Skeletal muscle cell (primary cell): ENCODE measurements at regions not wholly inside any gene's neighbourhood (a gene's known extent, or its start where the extent isn't known, plus 50 kb on each side); places are given as distances from the start of the nearest gene placed in this dataset.
A peak's percentile ranks its signal among the peaks of the same experiment; 100 is the strongest.

Experiments
- DNase-seq: peaks from one replicate; pipeline ENCODE4 v3.0.0-alpha.2; 2010; ENCODE audit warnings: low read depth
- H3K4me3 ChIP-seq: 2 replicates; pipeline ENCODE4 v1.5.1; 2011; ENCODE audit warnings: low read depth, mild to moderate bottlenecking, control low read depth, low read length, moderate library complexity

DNA sequence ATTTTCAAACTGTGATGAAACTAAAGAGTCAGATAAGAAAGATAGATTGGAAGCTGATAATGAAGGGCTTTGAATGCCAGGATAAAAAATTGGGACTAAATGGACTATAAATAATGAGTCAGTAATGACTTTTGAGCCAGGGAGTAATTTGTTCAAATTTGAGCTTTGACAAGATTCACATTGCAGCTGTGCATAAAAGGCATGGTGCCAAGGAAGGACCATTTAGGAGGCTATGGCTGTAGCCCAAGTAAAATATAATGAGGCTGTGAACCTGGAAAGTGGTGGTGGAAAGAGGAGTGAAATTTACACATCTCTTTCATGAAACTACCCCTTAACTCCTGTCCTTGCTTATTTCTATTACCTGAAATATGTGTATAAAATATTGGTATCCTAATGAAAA, 218.5 kb downstream of the SLC6A15 start:
- H3K4me3 ChIP-seq = no peak overlapping the region
- DNase-seq = no peak

DNA sequence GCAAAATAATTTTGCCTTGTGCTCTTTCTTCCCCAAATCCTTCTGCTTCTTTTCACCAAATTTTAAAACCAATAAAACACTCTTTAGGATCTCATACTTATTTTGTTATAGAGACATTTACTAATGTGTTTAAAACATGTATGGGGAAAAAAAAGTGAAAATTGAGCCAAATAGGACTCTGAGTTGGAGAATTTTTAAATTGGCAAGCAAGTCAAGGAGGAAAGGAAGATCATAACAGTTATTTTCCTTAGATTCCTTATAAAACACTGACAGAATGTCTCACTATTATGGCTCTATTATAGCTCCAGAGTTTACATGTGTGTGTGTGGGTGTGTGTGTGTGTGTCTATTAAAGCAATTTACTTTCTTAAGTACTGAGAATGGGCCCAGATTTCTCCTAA, 220.5 kb downstream of the SLC6A15 start:
- H3K4me3 ChIP-seq = no peak overlapping the region

DNA sequence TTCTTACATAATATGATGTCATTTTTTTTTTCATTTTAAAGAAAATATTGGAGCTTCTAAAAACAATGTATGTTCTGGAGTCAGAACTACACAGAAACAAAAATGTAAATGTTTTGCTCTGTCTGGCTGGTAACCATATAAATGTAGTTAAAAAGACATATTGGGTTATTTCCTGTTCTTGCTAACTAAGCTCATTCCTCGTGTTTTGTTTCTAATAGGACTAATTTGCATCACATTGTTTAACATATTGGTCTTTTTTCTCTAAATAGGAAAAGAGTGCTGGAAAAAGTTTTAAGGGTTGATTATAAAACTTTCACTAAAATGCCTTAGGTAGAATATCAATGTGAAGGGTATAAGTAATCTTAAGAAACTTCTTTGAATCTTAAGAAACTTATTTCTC, 221.3 kb downstream of the SLC6A15 start:
- DNase-seq = no peak
- no peak overlapping the region for H3K4me3 ChIP-seq

More for the DNA sequence above, 220.5 kb downstream of the SLC6A15 start:
- DNase-seq = no peak

DNA sequence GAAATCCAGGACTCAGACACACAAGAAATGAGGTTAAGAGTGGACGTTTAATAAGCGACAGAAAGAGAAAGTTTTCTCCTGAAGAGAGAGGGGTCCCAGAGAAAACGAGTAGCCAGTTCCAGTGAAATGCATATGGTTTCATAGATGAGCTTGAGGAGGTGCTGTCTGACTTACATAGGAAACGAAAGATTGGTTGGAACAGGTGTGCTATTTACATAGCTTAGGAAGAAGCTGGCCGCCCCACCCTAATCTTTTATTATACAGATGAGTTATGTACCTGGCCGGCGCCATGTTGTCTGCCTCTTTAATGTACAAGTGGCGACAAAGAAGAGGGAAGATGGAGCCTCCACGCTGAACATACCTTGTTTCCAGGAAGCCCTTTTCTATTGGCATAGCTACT, 223.0 kb downstream of the SLC6A15 start:
- H3K4me3 ChIP-seq = no peak overlapping the region
- no peak for DNase-seq

DNA sequence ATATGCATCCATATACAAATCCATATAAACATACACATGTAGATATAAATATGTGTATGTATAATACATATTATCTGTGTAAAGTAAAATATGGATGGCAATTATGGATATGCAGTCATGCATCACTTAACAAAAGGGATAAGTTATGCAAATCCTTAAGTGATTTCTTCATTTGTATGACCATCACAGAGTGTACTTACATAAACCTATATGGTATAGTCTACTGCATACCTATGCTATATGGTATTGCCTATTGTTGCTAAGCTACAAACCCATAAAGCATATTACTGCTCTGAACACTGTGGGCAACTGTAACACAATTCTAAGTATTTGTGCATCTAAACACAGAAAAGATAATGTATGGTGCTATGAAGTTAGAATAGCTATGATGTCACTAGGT, 227.2 kb downstream of the SLC6A15 start:
- no peak for DNase-seq
- no peak overlapping the region for H3K4me3 ChIP-seq

DNA sequence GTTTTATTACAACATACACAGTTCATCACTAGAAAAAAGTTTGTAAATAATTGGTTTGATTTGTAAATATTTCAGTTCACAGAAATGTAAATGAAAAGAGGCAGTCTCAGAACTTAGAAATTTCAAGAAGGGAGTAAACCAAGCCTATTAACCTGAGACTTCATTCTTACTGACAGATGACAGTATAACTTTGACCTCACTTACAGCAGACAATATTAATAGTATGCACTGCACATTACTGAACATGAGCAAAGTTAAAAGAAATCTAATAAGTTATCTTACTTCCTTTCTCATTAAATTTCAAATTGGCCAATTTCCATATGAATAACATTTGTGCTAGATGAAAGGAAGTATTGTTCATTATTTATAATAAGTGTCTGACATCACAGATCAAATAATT, 235.8 kb downstream of the SLC6A15 start:
- no peak overlapping the region for H3K4me3 ChIP-seq
- no peak for DNase-seq

DNA sequence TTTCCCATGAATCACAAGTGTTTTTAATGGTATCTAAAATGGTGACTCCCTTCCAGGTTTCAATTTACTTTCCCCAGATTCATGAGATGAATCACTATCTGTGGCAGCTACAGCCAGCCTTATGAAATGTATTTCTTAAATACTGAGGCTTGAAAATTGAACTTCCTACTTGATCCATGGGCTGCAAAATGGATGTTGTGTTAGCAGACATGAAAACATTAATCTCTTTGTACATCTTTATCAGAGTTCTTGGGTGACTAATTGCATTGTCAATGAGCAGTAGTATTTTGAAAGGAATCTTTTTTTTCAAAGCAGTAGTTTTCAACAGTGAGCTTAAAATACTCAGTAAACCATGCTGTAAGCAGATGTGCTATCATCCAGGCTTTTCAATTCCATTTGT, 250.8 kb downstream of the SLC6A15 start:
- peak; percentile 18 for DNase-seq
- H3K4me3 ChIP-seq = no peak overlapping the region

DNA sequence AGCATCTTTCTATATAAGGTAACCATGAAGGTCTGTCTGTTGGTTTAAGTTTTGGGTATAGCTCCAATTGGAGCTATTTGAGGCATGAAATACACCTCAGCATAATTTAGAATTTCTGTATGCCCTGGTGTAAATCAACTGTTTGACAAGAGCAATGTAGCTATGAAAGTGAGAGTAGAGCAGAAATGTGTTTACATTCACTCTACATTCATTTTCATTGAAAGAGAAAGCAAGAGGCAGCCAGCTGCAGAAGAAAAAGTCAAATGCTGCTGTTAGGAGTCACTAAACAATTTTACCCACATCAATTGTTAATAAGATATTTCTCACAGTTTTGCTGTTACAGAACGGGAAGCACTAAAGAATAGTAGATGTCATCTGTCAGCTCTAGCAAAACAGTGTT, 252.5 kb downstream of the SLC6A15 start:
- no peak overlapping the region for H3K4me3 ChIP-seq

DNA sequence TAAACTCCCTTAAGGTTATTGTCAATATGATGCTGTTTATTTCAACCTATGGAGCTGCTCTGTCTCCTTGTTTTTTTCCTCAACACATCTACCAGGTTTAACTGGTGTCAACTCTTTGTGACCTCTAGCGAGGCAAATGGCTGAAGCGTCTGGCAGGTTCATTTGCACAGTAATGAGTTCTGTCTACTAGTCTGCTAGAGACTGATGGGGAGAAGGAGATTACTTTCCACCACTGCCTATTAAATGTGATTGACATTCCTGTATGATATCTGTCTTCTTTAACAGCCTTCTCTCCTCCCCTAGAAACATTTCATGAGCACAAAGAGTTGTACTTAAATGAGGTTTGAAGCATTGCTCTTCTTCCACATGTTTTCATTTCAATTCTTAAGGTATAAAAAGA, 253.7 kb downstream of the SLC6A15 start:
- no peak for DNase-seq

More for the DNA sequence above, 252.5 kb downstream of the SLC6A15 start:
- no peak for DNase-seq

DNA sequence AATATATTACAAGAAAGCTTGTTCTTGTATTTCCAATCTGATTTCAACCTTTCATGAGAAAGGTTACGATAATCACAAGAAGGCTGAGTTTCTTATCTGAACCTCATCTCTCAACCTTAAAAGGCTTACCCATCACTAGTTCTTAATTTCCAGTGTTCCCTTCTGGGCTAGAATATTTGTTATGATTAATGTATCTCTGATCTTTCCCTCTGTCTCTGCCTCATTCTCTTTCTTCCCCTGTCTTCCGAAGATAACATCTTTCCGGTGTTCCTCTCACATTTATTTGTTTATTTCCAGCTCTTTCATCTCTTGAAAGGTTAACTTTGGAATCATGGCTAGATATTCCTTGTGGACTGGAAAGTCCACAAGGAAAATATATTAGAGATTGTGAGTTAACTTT, 255.9 kb downstream of the SLC6A15 start:
- no peak for DNase-seq
- no peak overlapping the region for H3K4me3 ChIP-seq

More for the DNA sequence above, 253.7 kb downstream of the SLC6A15 start:
- no peak overlapping the region for H3K4me3 ChIP-seq

DNA sequence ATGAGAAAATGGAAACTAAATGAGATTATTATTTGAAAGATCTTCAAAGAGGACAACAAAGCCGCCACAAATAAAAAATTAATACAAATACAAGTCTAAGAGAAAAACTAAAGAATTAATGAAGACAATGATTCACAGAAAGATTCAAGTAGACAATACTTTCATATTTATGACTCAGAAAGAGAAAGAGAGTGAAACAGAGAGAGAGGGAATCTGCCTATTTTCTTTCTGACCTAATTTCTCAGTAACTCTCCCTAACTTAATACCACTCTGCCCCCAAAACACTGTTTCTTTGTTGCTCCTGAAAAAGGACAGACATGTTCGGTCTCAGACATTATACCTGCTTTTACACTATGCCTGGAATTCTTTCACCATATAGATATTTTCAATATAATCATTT, 259.1 kb downstream of the SLC6A15 start:
- H3K4me3 ChIP-seq = no peak overlapping the region
- DNase-seq = no peak

DNA sequence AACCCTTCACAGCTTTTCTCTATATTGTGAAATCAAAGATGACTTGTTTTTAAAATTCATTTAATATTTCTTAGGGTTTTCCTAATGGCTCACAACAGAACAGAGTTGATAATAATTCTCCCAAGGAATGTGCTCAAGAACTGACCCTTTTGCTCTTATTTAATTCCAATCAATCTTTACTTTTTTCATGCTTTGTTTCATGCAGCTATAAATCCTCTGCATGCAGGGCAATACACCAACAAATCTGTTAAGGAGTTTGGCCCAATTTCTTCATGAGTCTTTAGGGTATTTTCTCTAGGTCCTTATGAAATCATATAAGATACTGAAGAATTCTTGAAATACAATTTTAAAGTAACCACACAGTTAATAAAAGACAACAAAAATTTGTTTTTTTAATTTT, 264.2 kb downstream of the SLC6A15 start:
- no peak overlapping the region for H3K4me3 ChIP-seq
- no peak for DNase-seq

DNA sequence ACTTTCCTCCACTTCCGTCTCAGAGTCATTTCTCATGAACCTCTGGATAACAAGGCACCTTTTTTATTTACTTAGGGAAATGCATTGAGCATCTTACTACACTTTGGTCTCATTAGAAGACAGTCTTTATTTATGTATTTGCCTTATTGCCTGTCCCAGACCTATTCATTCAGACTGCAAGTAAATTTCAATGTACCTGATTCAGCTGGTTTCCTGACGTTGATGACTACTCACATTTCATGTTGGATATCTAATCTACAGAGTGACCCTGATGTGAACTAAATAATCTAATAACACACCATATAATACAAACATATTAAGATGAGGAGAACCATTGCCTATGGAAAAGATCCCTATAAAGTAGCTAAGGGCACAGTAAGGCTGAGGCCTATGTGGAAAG, 267.7 kb downstream of the SLC6A15 start:
- DNase-seq = no peak
- H3K4me3 ChIP-seq = no peak overlapping the region

DNA sequence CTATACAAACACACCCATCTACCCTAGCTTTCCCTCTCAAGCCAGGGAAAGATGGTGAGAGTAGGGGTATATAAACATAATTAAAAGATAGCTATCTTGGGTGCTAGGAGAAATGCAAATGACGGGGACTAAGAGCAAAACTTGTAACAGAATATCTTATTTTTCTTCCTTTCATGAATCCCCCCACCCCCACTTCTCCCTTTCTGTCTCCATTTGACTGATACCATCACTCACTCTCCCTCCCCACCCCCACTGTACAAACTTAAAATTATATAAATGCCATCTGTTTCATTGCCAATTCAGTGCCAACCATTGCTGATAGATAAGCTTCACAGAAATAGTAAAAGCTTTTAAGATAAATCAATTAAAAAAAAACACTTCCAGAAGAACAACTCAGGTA, 268.6 kb downstream of the SLC6A15 start:
- DNase-seq = no peak
- no peak overlapping the region for H3K4me3 ChIP-seq

DNA sequence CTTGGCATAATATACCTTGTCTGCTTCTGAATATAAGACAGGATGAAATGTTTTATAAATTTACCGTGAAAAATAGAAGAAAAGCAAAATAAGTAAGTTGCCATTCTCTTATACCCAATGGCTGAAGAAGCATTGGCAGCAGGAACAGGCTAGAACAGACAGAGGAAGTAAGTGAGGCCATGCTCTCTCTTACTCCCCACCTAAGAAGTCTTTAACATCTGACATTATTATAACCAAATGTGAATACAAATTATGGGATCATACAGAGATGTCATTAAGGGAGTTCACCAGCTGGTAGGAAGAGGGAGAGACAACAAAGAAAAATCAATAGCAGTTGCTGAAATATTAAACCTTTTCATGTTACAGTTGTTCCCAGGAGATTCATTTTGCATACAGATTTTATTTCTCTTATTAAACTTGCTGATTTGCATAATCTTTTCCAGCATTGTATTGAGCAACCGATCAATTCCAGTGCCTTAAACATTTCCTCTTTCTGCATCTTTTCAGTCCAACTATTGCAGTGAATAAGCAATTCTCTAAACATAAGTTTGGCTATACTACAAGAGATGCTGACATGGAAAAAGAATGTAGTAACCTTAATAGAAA, 270.6 kb downstream of the SLC6A15 start:
- DNase-seq = peak; percentile 16

DNA sequence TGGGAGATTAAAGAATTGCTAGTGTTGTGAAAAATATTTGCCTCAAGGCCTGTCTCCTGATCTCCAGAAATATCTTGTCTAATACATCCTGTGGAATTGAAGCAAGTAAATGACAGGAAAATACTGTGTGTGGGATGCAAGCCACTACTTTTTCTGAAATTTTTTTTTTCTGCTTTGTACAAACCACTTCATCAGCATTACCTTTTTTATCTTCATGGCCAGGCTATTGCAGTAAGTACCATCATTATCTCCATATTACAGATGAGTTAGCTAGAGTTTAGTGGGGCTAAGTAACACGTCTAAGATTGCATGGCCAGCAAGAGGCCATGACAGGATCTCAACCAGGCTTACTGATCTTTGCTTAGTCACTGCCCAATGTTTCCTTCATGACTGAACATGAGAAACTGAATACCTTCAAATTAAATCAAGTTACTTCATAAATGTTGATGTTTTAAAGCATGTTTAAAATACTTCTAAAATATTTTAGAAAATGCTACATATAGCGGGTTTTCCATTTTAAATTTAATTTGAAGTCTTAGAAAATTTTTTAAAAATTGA, 273.7 kb downstream of the SLC6A15 start:
- peak; percentile 17 for DNase-seq

More for the DNA sequence above, 270.6 kb downstream of the SLC6A15 start:
- H3K4me3 ChIP-seq = no peak overlapping the region

DNA sequence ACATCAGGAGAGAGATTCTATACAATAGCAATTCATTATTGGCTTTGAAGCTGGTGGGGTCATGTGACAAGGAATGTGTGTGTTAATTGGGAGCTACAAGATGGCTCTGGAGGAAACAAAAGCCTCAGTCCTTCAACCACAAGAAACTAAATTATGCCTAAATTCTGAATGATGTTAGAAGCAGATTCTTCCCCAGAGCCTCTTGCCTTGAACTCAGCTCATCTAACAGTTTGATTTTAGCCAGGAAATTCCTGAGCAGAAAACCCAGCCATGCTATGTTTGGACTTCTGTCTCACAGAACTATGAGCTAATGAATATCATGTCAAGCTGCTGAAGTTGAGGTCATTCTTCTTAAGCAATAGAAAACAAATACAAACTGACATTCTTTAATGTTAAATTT, 274.7 kb downstream of the SLC6A15 start:
- H3K4me3 ChIP-seq = no peak overlapping the region
- DNase-seq = peak; percentile 32

More for the DNA sequence above, 273.7 kb downstream of the SLC6A15 start:
- H3K4me3 ChIP-seq = no peak overlapping the region

DNA sequence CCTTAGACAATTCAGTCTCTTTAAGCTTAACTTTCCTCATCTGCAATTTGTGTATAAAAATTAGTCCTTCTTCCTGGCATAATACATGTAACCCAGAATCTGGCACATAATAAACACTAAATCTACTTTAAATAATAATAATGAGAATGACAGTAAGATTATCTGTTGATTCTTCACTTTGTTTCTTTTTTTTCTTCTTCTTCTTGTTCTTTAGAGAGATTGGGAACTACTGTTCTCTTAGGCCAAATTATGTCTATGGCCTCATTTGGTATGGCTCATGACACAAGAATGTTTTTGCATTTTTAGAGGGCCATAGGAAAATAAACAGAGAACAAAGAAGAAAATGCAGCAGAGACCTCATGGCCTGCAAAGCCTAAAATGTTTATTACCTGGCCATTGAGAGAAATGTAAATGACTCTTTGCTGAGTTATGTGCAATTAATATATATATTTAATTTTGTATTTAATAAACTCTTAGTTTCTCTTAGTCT, 275.8 kb downstream of the SLC6A15 start:
- peak; percentile 18 for DNase-seq
- H3K4me3 ChIP-seq = no peak overlapping the region

DNA sequence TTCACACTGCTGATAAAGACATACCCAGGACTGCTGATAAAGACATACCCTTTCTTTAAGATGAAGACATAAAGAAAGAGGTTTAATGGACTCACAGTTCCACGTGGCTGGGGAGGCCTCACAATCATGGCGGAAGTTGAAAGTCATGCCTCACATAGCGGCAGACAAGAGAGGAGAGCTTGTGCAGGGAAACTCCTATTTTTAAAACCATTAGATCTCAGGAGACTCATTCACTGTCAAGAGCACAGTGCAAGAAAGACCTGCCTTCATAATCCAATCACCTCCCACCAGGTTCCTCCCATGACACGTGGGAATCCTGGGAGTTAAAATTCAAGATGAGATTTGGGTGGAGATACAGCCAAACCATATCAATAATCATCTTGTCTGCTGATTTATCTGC, 278.1 kb downstream of the SLC6A15 start:
- H3K4me3 ChIP-seq = no peak overlapping the region
- no peak for DNase-seq

DNA sequence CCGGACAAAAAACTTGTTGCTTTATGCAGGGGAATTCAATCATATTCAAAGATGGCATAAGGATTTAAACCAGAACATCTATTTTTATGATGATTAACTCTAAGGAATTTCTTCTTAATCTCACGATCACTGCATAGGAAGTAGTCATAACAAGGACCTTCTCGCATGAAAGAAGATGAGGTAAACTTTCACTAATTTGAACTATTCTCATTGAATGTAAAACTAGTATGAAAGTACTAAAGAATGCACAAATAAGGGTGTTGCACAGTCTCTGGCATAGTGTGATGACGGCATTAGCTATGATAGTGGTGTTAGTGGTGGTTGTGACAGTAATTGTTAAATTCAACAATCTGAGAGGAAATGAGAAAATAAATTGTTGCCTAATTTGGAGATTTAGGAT, 280.0 kb downstream of the SLC6A15 start:
- H3K4me3 ChIP-seq = no peak overlapping the region
- no peak for DNase-seq

DNA sequence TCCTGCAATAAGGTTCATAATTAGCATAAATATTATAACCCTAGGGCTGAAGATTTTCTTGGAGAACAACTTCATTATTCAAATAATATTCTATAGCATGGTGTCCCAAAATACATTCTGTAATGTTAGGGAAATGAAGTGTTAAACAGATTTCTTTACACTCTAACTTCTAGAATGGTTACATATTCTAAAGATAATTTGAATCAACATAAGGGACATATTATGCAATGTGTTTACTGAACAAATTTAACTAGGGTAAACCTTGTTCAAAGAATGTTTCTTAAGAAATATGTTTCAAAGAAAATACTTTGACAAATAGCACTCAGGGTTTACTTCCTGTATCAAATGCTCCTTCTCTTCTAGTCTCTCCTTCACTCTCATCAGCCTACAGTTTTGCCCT, 281.6 kb downstream of the SLC6A15 start:
- no peak overlapping the region for H3K4me3 ChIP-seq
- no peak for DNase-seq
